ENCODE measurements at regions not wholly inside any gene's neighbourhood (a gene's known extent, or its start where the extent isn't known, plus 50 kb on each side); places are given as distances from the start of the nearest gene placed in this dataset.
"Not testable (repeated sequence)": the region's sequence is repeated elsewhere in the genome, so short reads cannot be mapped to it uniquely, and the experiment has no call there.

GRCh38 chr11:57920971-57921370 is 102.7 kb upstream of the OR9Q1 start:
- no peak for DNase-seq

GRCh38 chr11:57932105-57932504 is 91.6 kb upstream of the OR9Q1 start:
- no peak for DNase-seq

- no peak for DNase-seq
Observed at GRCh38 chr11:57935402-57936049, 88.2 kb upstream of the OR9Q1 start.

GRCh38 chr11:57936050-57936418 is 87.6 kb upstream of the OR9Q1 start:
- no peak for DNase-seq

- DNase-seq = no peak
Observed at GRCh38 chr11:57937431-57937830, 86.2 kb upstream of the OR9Q1 start.

GRCh38 chr11:57938351-57938750 is 85.3 kb upstream of the OR9Q1 start:
- DNase-seq = no peak

GRCh38 chr11:57940044-57940756 is 83.5 kb upstream of the OR9Q1 start:
- DNase-seq = no peak

- DNase-seq = no peak
Observed at GRCh38 chr11:57941875-57942274, 81.8 kb upstream of the OR9Q1 start.

- DNase-seq = no peak
Observed at GRCh38 chr11:57942808-57943207, 80.9 kb upstream of the OR9Q1 start.

GRCh38 chr11:57943766-57944165 is 79.9 kb upstream of the OR9Q1 start:
- DNase-seq = not testable (repeated sequence)

- no peak for DNase-seq
Observed at GRCh38 chr11:57946628-57947027, 77.1 kb upstream of the OR9Q1 start.

GRCh38 chr11:57964660-57965059 is 59.0 kb upstream of the OR9Q1 start:
- no peak for DNase-seq

GRCh38 chr11:57971272-57972012 is 52.2 kb upstream of the OR9Q1 start:
- DNase-seq = no peak

GRCh38 chr11:57972013-57972367 is 51.7 kb upstream of the OR9Q1 start:
- DNase-seq = no peak

Measured in stimulated activated CD4-positive, alpha-beta T cell treated with anti-CD3 and anti-CD28 coated beads, Interleukin-2, amount 100 ng/mL, for 24 hours (primary cell).